ENCODE measurements at regions not wholly inside any gene's neighbourhood (a gene's known extent, or its start where the extent isn't known, plus 50 kb on each side); places are given as distances from the start of the nearest gene placed in this dataset.
"Not testable (repeated sequence)": the region's sequence is repeated elsewhere in the genome, so short reads cannot be mapped to it uniquely, and the experiment has no call there.

GRCh38 chr15:62275831-62276230 lies 110.7 kb upstream of the C2CD4B start:
- 81% methylated on average over 7 of the region's 7 CpGs for WGBS
- ATAC-seq (no peak), DNase-seq (no peak)
- H3K27me3 ChIP-seq (ENCODE audit: control insufficient read depth, insufficient read depth), result no peaks in the 10 kb centered on the region
- no peaks in the 10 kb centered on the region for H3K4me1 ChIP-seq (ENCODE audit: control insufficient read depth, insufficient read depth, low read length)
- no peaks in the 10 kb centered on the region for H3K9me3 ChIP-seq (ENCODE audit: control insufficient read depth, low read length)
- H3K27ac ChIP-seq (ENCODE audit: low read length), result no peak overlapping the region
- no peak overlapping the region for H3K4me3 ChIP-seq (ENCODE audit: low read length)
- intact Hi-C loops (cut with DNase I), result no loop called here

- Histone ChIP-seq H3K27me3 (ENCODE audit: control insufficient read depth, insufficient read depth) (no peaks in the 10 kb centered on the region), H3K27ac (ENCODE audit: low read length) (no peak overlapping the region), H3K4me1 (ENCODE audit: control insufficient read depth, insufficient read depth, low read length) (no peaks in the 10 kb centered on the region), H3K4me3 (ENCODE audit: low read length) (no peak overlapping the region), H3K9me3 (ENCODE audit: control insufficient read depth, low read length) (no peaks in the 10 kb centered on the region)
- ATAC-seq, result no peak
- 55% methylated on average over 2 of the region's 2 CpGs for WGBS
- DNase-seq, result no peak
- intact Hi-C loops (cut with DNase I), result no loop called here
Observed at GRCh38 chr15:62277816-62278394, 112.8 kb upstream of the C2CD4B start.

GRCh38 chr15:62278534-62278933 lies 113.4 kb upstream of the C2CD4B start:
- 81% methylated on average over 4 of the region's 4 CpGs for WGBS

GRCh38 chr15:62279041-62279440 lies 114.0 kb upstream of the C2CD4B start:
- ATAC-seq (no peak), DNase-seq (no peak)
- Histone ChIP-seq H3K4me3 (ENCODE audit: low read length) (no peak overlapping the region), H3K4me1 (ENCODE audit: control insufficient read depth, insufficient read depth, low read length) (no peaks in the 10 kb centered on the region), H3K9me3 (ENCODE audit: control insufficient read depth, low read length) (no peaks in the 10 kb centered on the region), H3K27ac (ENCODE audit: low read length) (no peak overlapping the region), H3K27me3 (ENCODE audit: control insufficient read depth, insufficient read depth) (no peaks in the 10 kb centered on the region)
- intact Hi-C loops (cut with DNase I), result no loop called here
- 93% methylated on average over 5 of the region's 5 CpGs for WGBS

More at GRCh38 chr15:62278534-62278933, 113.4 kb upstream of the C2CD4B start:
- no peak for DNase-seq
- Histone ChIP-seq H3K4me1 (ENCODE audit: control insufficient read depth, insufficient read depth, low read length) (no peaks in the 10 kb centered on the region), H3K9me3 (ENCODE audit: control insufficient read depth, low read length) (no peaks in the 10 kb centered on the region), H3K27ac (ENCODE audit: low read length) (no peak overlapping the region), H3K27me3 (ENCODE audit: control insufficient read depth, insufficient read depth) (no peaks in the 10 kb centered on the region), H3K4me3 (ENCODE audit: low read length) (no peak overlapping the region)
- intact Hi-C loops (cut with DNase I), result no loop called here
- no peak for ATAC-seq

- intact Hi-C loops (cut with DNase I), result no loop called here
- H3K4me1 ChIP-seq (ENCODE audit: control insufficient read depth, insufficient read depth, low read length), result no peaks in the 10 kb centered on the region
- no peak overlapping the region for H3K4me3 ChIP-seq (ENCODE audit: low read length)
- 75% methylated on average over 5 of the region's 5 CpGs for WGBS
- H3K27ac ChIP-seq (ENCODE audit: low read length), result no peak overlapping the region
- DNase-seq (no peak), ATAC-seq (no peak)
- no peaks in the 10 kb centered on the region for H3K9me3 ChIP-seq (ENCODE audit: control insufficient read depth, low read length)
- no peaks in the 10 kb centered on the region for H3K27me3 ChIP-seq (ENCODE audit: control insufficient read depth, insufficient read depth)
Observed at GRCh38 chr15:62280625-62281024, 115.5 kb upstream of the C2CD4B start.

GRCh38 chr15:62281801-62282200 lies 116.7 kb upstream of the C2CD4B start:
- DNase-seq; H3K4me3 ChIP-seq (ENCODE audit: low read length); H3K9me3 ChIP-seq (ENCODE audit: control insufficient read depth, low read length); H3K27ac ChIP-seq (ENCODE audit: low read length); ATAC-seq; H3K4me1 ChIP-seq (ENCODE audit: control insufficient read depth, insufficient read depth, low read length); H3K27me3 ChIP-seq (ENCODE audit: control insufficient read depth, insufficient read depth); intact Hi-C loops (cut with DNase I): not testable (repeated sequence)
- WGBS, result 79% methylated on average over 8 of the region's 8 CpGs

GRCh38 chr15:62287066-62287857 lies 122.2 kb upstream of the C2CD4B start:
- intact Hi-C loops (cut with DNase I), result no loop called here
- H3K4me1 ChIP-seq (ENCODE audit: control insufficient read depth, insufficient read depth, low read length), result no peaks in the 10 kb centered on the region

GRCh38 chr15:62288361-62289017 lies 123.4 kb upstream of the C2CD4B start:
- Histone ChIP-seq H3K27me3 (ENCODE audit: control insufficient read depth, insufficient read depth) (no peaks in the 10 kb centered on the region), H3K4me3 (ENCODE audit: low read length) (no peak overlapping the region), H3K27ac (ENCODE audit: low read length) (no peak overlapping the region), H3K4me1 (ENCODE audit: control insufficient read depth, insufficient read depth, low read length) (no peaks in the 10 kb centered on the region), H3K9me3 (ENCODE audit: control insufficient read depth, low read length) (peaks cover 2% of the 10 kb centered on the region)
- 79% methylated on average over 6 of the region's 6 CpGs for WGBS
- intact Hi-C loops (cut with DNase I), result no loop called here
- ATAC-seq (no peak), DNase-seq (no peak)

More at GRCh38 chr15:62287066-62287857, 122.2 kb upstream of the C2CD4B start:
- Histone ChIP-seq H3K27me3 (ENCODE audit: control insufficient read depth, insufficient read depth) (no peaks in the 10 kb centered on the region), H3K9me3 (ENCODE audit: control insufficient read depth, low read length) (peaks cover 2% of the 10 kb centered on the region), H3K27ac (ENCODE audit: low read length) (no peak overlapping the region), H3K4me3 (ENCODE audit: low read length) (no peak overlapping the region)
- 84% methylated on average over 4 of the region's 4 CpGs for WGBS
- ATAC-seq (no peak), DNase-seq (no peak)

GRCh38 chr15:62291262-62291661 lies 126.2 kb upstream of the C2CD4B start:
- no peaks in the 10 kb centered on the region for H3K27me3 ChIP-seq (ENCODE audit: control insufficient read depth, insufficient read depth)
- no peak for DNase-seq
- intact Hi-C loops (cut with DNase I), result no loop called here
- no peak overlapping the region for H3K27ac ChIP-seq (ENCODE audit: low read length)
- WGBS, result 81% methylated on average over 2 of the region's 2 CpGs
- no peak overlapping the region for H3K4me3 ChIP-seq (ENCODE audit: low read length)
- no peak for ATAC-seq
- no peaks in the 10 kb centered on the region for H3K4me1 ChIP-seq (ENCODE audit: control insufficient read depth, insufficient read depth, low read length)
- peaks cover 2% of the 10 kb centered on the region for H3K9me3 ChIP-seq (ENCODE audit: control insufficient read depth, low read length)

- Histone ChIP-seq H3K27ac (ENCODE audit: low read length) (no peak overlapping the region), H3K27me3 (ENCODE audit: control insufficient read depth, insufficient read depth) (no peaks in the 10 kb centered on the region), H3K4me1 (ENCODE audit: control insufficient read depth, insufficient read depth, low read length) (no peaks in the 10 kb centered on the region), H3K9me3 (ENCODE audit: control insufficient read depth, low read length) (no peaks in the 10 kb centered on the region), H3K4me3 (ENCODE audit: low read length) (no peak overlapping the region)
- WGBS, result 58% methylated on average over 12 of the region's 12 CpGs
- intact Hi-C loops (cut with DNase I), result no loop called here
- ATAC-seq (no peak), DNase-seq (no peak)
Observed at GRCh38 chr15:62296756-62297507, 131.8 kb upstream of the C2CD4B start.

GRCh38 chr15:62297522-62297921 lies 132.4 kb upstream of the C2CD4B start:
- H3K27me3 ChIP-seq (ENCODE audit: control insufficient read depth, insufficient read depth), result no peaks in the 10 kb centered on the region
- no peak overlapping the region for H3K27ac ChIP-seq (ENCODE audit: low read length)
- DNase-seq, result no peak
- WGBS, result 98% methylated on average over 1 of the region's 1 CpG
- ATAC-seq, result no peak
- H3K4me1 ChIP-seq (ENCODE audit: control insufficient read depth, insufficient read depth, low read length), result no peaks in the 10 kb centered on the region
- intact Hi-C loops (cut with DNase I), result no loop called here
- no peak overlapping the region for H3K4me3 ChIP-seq (ENCODE audit: low read length)
- no peaks in the 10 kb centered on the region for H3K9me3 ChIP-seq (ENCODE audit: control insufficient read depth, low read length)
